Tibial artery (tissue), 4 donors: ENCODE measurements at regions not wholly inside any gene's neighbourhood (a gene's known extent, or its start where the extent isn't known, plus 50 kb on each side); places are given as distances from the start of the nearest gene placed in this dataset.

Experiments used
- DNase-seq, 2 donors: peaks; one replicate each; pipeline ENCODE4 v3.0.0-alpha.2; 2019
- H3K27ac ChIP-seq, 2 donors: fragments of 200-600 bp; sonication (generic) in 1 of 2; 1 replicate in 1 of 2; 2 replicates in 1 of 2; pipeline ENCODE4 v1.5.1; 2018 to 2019; ENCODE audit warnings: mild to moderate bottlenecking in 1 of 2
- H3K27me3 ChIP-seq, 2 donors: fragments of 200-600 bp; sonication (generic) in 1 of 2; one replicate each; pipeline versions ENCODE4 v1.5.1 to v1.6.0; 2016 to 2019
- H3K36me3 ChIP-seq, 3 donors: fragments of 200-600 bp; sonication (generic) in 2 of 3; one replicate each; pipeline ENCODE4 v1.5.1; 2016 to 2019; ENCODE audit warnings: mild to moderate bottlenecking in 2 of 3
- H3K4me1 ChIP-seq, 4 donors: fragments of 200-600 bp; sonication (generic) in 2 of 4; 1 replicate in 3 of 4; 2 replicates in 1 of 4; pipeline ENCODE4 v1.5.1; 2016 to 2019
- H3K4me3 ChIP-seq, 2 donors: fragments of 200-600 bp; sonication (generic) in 1 of 2; 1 replicate in 1 of 2; 2 replicates in 1 of 2; pipeline ENCODE4 v1.5.1; 2018 to 2019; ENCODE audit warnings: mild to moderate bottlenecking in 2 of 2
- H3K9me3 ChIP-seq, 3 donors: fragments of 200-600 bp; sonication (generic) in 1 of 3; one replicate each; pipeline ENCODE4 v1.5.1; 2016 to 2019
- CTCF ChIP-seq, 2 experiments: fragments of 200-600 bp in 1 of 2; fragments of 450-650 bp in 1 of 2; IDR thresholded peaks; one replicate each; pipeline ENCODE4 v1.5.1; 2017 to 2019; ENCODE audit warnings: antibody characterized with exemption in 2 of 2, mild to moderate bottlenecking in 1 of 2, moderate library complexity in 1 of 2
- intact Hi-C: fragments of 100-400 bp; cut with DNase I; formaldehyde crosslinking; loops from one replicate; pipeline ENCODE4 v1.15.0; 2023; ENCODE audit warnings: low total_unique reads

- Histone ChIP-seq H3K4me1 (no peaks in the 10 kb centered on the region), H3K4me3 (no peak overlapping the region), H3K36me3 (no peaks in the 10 kb centered on the region), H3K27ac (no peak overlapping the region), H3K9me3 (no peaks in the 10 kb centered on the region), H3K27me3 (no peaks in the 10 kb centered on the region)
- no peak for DNase-seq
- intact Hi-C loops = no loop called here
- TF ChIP-seq CTCF (IDR thresholded peaks at IDR 0.05) = no peak
These were observed 108.7 kb upstream of the RGMB start for GRCh38 chr5:98664736-98665135.

GRCh38 chr5:98679963-98680362, 93.5 kb upstream of the RGMB start:
- DNase-seq = no peak
- no peak for TF ChIP-seq CTCF (IDR thresholded peaks at IDR 0.05)

GRCh38 chr5:98690002-98690401, 83.5 kb upstream of the RGMB start:
- no peak for DNase-seq
- intact Hi-C loops = no loop called here
- Histone ChIP-seq H3K9me3 (peaks cover 0 to 4% (median 4%) of the 10 kb centered on the region in 3 donors), H3K36me3 (no peaks in the 10 kb centered on the region), H3K4me3 (no peak overlapping the region), H3K27me3 (no peaks in the 10 kb centered on the region), H3K27ac (no peak overlapping the region), H3K4me1 (no peaks in the 10 kb centered on the region)
- no peak for TF ChIP-seq CTCF (IDR thresholded peaks at IDR 0.05)

More at GRCh38 chr5:98679963-98680362, 93.5 kb upstream of the RGMB start:
- H3K27ac ChIP-seq = no peak overlapping the region
- H3K4me1 ChIP-seq = no peaks in the 10 kb centered on the region
- no peaks in the 10 kb centered on the region for H3K27me3 ChIP-seq
- no peaks in the 10 kb centered on the region for H3K9me3 ChIP-seq
- intact Hi-C loops = no loop called here
- no peaks in the 10 kb centered on the region for H3K36me3 ChIP-seq
- H3K4me3 ChIP-seq = no peak overlapping the region

- Histone ChIP-seq H3K27me3 (no peaks in the 10 kb centered on the region), H3K27ac (no peak overlapping the region), H3K4me1 (no peaks in the 10 kb centered on the region), H3K36me3 (no peaks in the 10 kb centered on the region), H3K4me3 (no peak overlapping the region), H3K9me3 (peaks cover 0 to 4% (median 4%) of the 10 kb centered on the region in 3 donors)
- TF ChIP-seq CTCF (IDR thresholded peaks at IDR 0.05) = no peak
- intact Hi-C loops = no loop called here
- DNase-seq = no peak
These were observed 78.6 kb upstream of the RGMB start for GRCh38 chr5:98694902-98695301.

GRCh38 chr5:98698359-98698758, 75.1 kb upstream of the RGMB start:
- Histone ChIP-seq H3K27ac (no peak overlapping the region), H3K36me3 (no peaks in the 10 kb centered on the region), H3K27me3 (no peaks in the 10 kb centered on the region), H3K4me1 (no peaks in the 10 kb centered on the region), H3K9me3 (peaks cover 0 to 13% (median 0%) of the 10 kb centered on the region in 3 donors), H3K4me3 (no peak overlapping the region)
- no peak for DNase-seq
- TF ChIP-seq CTCF (IDR thresholded peaks at IDR 0.05) = no peak
- intact Hi-C loops = no loop called here

GRCh38 chr5:98700730-98701129, 72.7 kb upstream of the RGMB start:
- no peaks in the 10 kb centered on the region for H3K27me3 ChIP-seq
- no peak overlapping the region for H3K27ac ChIP-seq
- H3K9me3 ChIP-seq = peaks cover 0 to 13% (median 0%) of the 10 kb centered on the region in 3 donors
- intact Hi-C loops = no loop called here
- no peak for TF ChIP-seq CTCF (IDR thresholded peaks at IDR 0.05)
- no peaks in the 10 kb centered on the region for H3K4me1 ChIP-seq
- H3K4me3 ChIP-seq = no peak overlapping the region
- no peaks in the 10 kb centered on the region for H3K36me3 ChIP-seq
- no peak for DNase-seq
